ENCODE measurements at regions not wholly inside any gene's neighbourhood (a gene's known extent, or its start where the extent isn't known, plus 50 kb on each side); places are given as distances from the start of the nearest gene placed in this dataset.

- Mint-ChIP-seq H3K27ac (no peak overlapping the region), H3K27me3 (ENCODE audit: insufficient read depth, low read depth, poor library complexity) (peaks cover 3% of the 10 kb centered on the region), H3K36me3 (ENCODE audit: low read depth) (no peaks in the 10 kb centered on the region), H3K4me3 (no peak overlapping the region), H3K4me1 (peaks cover 5% of the 10 kb centered on the region; the same call in 1 of the 3 replicates), H3K9me3 (no peaks in the 10 kb centered on the region)
- Histone ChIP-seq H3K36me3 (ENCODE audit: insufficient read depth) (no peaks in the 10 kb centered on the region), H3K79me2 (replicated peaks; ENCODE audit: insufficient read depth) (no peaks in the 10 kb centered on the region), H3K4me2 (no peak overlapping the region), H3K4me1 (ENCODE audit: insufficient read depth) (no peaks in the 10 kb centered on the region), H3K9me2 (ENCODE audit: insufficient read depth) (no peaks in the 10 kb centered on the region), H3K27ac (ENCODE audit: low read depth) (no peak overlapping the region), H3K27me3 (ENCODE audit: insufficient read depth) (no peaks in the 10 kb centered on the region), H4K20me1 (replicated peaks; ENCODE audit: insufficient read depth) (no peaks in the 10 kb centered on the region), H3F3A (replicated peaks; ENCODE audit: low read depth) (no peaks in the 10 kb centered on the region), H2AFZ (no peak overlapping the region), H3K4me3 (no peak overlapping the region)
- TF ChIP-seq NANOG (IDR thresholded peaks at IDR 0.05; ENCODE audit: borderline replicate concordance), result no peak
- no peak for TF ChIP-seq EZH2phosphoT487 (IDR thresholded peaks at IDR 0.05; ENCODE audit: unreplicated experiment)
- DNase-seq (ENCODE audit: low spot score) (no peak), ATAC-seq (no peak)
Observed at GRCh38 chr3:152756807-152757206, 78.1 kb upstream of the P2RY1 start.

DNA sequence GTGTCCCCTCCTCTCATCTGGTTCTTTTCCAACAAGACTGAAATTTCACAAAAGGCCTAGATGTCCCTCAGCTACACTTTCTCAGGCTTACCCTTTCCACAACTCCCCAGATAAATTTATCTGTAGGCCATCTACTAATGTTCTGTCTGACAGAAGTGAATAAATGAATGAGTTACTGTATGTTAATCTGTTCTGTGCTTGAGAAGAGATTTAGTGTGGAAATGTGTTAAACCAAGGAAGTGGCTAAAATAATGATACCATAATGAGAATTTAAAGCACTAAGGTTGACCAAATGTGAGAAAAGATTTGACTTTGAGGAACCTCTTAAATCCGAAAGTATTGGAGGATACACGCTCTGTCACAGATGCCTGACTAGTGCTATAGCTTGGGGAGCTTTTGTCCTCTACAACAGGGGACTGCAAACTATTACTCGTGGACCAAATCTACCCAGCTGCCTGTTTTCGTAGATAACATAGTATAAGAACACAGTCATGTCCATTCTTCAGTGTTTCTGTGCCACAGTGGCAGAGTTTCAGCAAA, 74.8 kb upstream of the P2RY1 start:
- Histone ChIP-seq H3K36me3 (ENCODE audit: insufficient read depth) (no peaks in the 10 kb centered on the region), H3K79me2 (replicated peaks; ENCODE audit: insufficient read depth) (no peaks in the 10 kb centered on the region), H3K27ac (ENCODE audit: low read depth) (no peak overlapping the region), H3K4me2 (no peak overlapping the region), H3K9me2 (ENCODE audit: insufficient read depth) (no peaks in the 10 kb centered on the region), H4K20me1 (replicated peaks; ENCODE audit: insufficient read depth) (no peaks in the 10 kb centered on the region), H2AFZ (no peak overlapping the region), H3K4me1 (ENCODE audit: insufficient read depth) (no peaks in the 10 kb centered on the region), H3K4me3 (no peak overlapping the region), H3F3A (replicated peaks; ENCODE audit: low read depth) (no peaks in the 10 kb centered on the region), H3K27me3 (ENCODE audit: insufficient read depth) (no peaks in the 10 kb centered on the region)
- DNase-seq (ENCODE audit: low spot score), result no peak
- no peak overlapping the region for H3K4me3 Mint-ChIP-seq
- H3K27me3 Mint-ChIP-seq (ENCODE audit: insufficient read depth, low read depth, poor library complexity), result peaks cover 2% of the 10 kb centered on the region
- H3K4me1 Mint-ChIP-seq, result peaks cover 5% of the 10 kb centered on the region; the same call in 1 of the 3 replicates
- H3K27ac Mint-ChIP-seq, result no peak overlapping the region
- H3K36me3 Mint-ChIP-seq (ENCODE audit: low read depth), result peaks cover 9% of the 10 kb centered on the region; the same call in 2 of the 3 replicates
- peaks cover 9% of the 10 kb centered on the region; the same call in 2 of the 3 replicates for H3K9me3 Mint-ChIP-seq
- no peak for ATAC-seq
- TF ChIP-seq EZH2phosphoT487 (IDR thresholded peaks at IDR 0.05; ENCODE audit: unreplicated experiment), result no peak
- no peak for TF ChIP-seq ZNF331 (CRISPR knock-in tag; IDR thresholded peaks at IDR 0.05; ENCODE audit: low read depth)
- no peak for TF ChIP-seq CTCF (conservative IDR thresholded peaks at IDR 0.05; ENCODE audit: low read depth in 2 of 2)
- TF ChIP-seq STAT1 (IDR thresholded peaks at IDR 0.05; ENCODE audit: unreplicated experiment), result no peak
- TF ChIP-seq, protein P1, sequence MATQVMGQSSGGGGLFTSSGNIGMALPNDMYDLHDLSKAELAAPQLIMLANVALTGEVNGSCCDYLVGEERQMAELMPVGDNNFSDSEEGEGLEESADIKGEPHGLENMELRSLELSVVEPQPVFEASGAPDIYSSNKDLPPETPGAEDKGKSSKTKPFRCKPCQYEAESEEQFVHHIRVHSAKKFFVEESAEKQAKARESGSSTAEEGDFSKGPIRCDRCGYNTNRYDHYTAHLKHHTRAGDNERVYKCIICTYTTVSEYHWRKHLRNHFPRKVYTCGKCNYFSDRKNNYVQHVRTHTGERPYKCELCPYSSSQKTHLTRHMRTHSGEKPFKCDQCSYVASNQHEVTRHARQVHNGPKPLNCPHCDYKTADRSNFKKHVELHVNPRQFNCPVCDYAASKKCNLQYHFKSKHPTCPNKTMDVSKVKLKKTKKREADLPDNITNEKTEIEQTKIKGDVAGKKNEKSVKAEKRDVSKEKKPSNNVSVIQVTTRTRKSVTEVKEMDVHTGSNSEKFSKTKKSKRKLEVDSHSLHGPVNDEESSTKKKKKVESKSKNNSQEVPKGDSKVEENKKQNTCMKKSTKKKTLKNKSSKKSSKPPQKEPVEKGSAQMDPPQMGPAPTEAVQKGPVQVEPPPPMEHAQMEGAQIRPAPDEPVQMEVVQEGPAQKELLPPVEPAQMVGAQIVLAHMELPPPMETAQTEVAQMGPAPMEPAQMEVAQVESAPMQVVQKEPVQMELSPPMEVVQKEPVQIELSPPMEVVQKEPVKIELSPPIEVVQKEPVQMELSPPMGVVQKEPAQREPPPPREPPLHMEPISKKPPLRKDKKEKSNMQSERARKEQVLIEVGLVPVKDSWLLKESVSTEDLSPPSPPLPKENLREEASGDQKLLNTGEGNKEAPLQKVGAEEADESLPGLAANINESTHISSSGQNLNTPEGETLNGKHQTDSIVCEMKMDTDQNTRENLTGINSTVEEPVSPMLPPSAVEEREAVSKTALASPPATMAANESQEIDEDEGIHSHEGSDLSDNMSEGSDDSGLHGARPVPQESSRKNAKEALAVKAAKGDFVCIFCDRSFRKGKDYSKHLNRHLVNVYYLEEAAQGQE (IDR thresholded peaks at IDR 0.05; ENCODE audit: unreplicated experiment), result no peak
- no peak for TF ChIP-seq CREB1 (CRISPR knock-in tag; IDR thresholded peaks at IDR 0.05; ENCODE audit: low read depth)
- TF ChIP-seq, protein P2, sequence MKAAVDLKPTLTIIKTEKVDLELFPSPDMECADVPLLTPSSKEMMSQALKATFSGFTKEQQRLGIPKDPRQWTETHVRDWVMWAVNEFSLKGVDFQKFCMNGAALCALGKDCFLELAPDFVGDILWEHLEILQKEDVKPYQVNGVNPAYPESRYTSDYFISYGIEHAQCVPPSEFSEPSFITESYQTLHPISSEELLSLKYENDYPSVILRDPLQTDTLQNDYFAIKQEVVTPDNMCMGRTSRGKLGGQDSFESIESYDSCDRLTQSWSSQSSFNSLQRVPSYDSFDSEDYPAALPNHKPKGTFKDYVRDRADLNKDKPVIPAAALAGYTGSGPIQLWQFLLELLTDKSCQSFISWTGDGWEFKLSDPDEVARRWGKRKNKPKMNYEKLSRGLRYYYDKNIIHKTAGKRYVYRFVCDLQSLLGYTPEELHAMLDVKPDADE (IDR thresholded peaks at IDR 0.05), result no peak
- TF ChIP-seq EZH2 (IDR thresholded peaks at IDR 0.05; ENCODE audit: low read depth, unreplicated experiment), result no peak
- no peak for TF ChIP-seq NANOG (IDR thresholded peaks at IDR 0.05; ENCODE audit: borderline replicate concordance)
